IgD-negative memory B cell (primary cell): ENCODE measurements at regions not wholly inside any gene's neighbourhood (a gene's known extent, or its start where the extent isn't known, plus 50 kb on each side); places are given as distances from the start of the nearest gene placed in this dataset.
"Not testable (repeated sequence)": the region's sequence is repeated elsewhere in the genome, so short reads cannot be mapped to it uniquely, and the experiment has no call there.

Experiments
- H3K27ac Mint-ChIP-seq, 3 donors: one replicate each; pipeline ENCODE4 v1.8.0; 2020 to 2022; ENCODE audit warnings: mild to moderate bottlenecking in 3 of 3, mixed read lengths in 3 of 3, moderate library complexity in 1 of 3
- H3K27me3 Mint-ChIP-seq: one replicate; pipeline ENCODE4 v1.8.0; 2021; ENCODE audit warnings: mixed read lengths
- H3K36me3 Mint-ChIP-seq: one replicate; pipeline ENCODE4 v1.8.0; 2020; ENCODE audit warnings: mild to moderate bottlenecking, mixed read lengths
- H3K4me1 Mint-ChIP-seq, 3 donors: one replicate each; pipeline ENCODE4 v1.8.0; 2020 to 2022; ENCODE audit warnings: mixed read lengths in 3 of 3, mild to moderate bottlenecking in 1 of 3
- H3K4me3 Mint-ChIP-seq, 4 donors: one replicate each; pipeline ENCODE4 v1.8.0; 2020 to 2022; ENCODE audit warnings: mild to moderate bottlenecking in 4 of 4, mixed read lengths in 4 of 4, moderate library complexity in 3 of 4
- H3K9me3 Mint-ChIP-seq, 3 donors: one replicate each; pipeline ENCODE4 v1.8.0; 2020 to 2021; ENCODE audit warnings: mixed read lengths in 3 of 3, mild to moderate bottlenecking in 1 of 3

DNA sequence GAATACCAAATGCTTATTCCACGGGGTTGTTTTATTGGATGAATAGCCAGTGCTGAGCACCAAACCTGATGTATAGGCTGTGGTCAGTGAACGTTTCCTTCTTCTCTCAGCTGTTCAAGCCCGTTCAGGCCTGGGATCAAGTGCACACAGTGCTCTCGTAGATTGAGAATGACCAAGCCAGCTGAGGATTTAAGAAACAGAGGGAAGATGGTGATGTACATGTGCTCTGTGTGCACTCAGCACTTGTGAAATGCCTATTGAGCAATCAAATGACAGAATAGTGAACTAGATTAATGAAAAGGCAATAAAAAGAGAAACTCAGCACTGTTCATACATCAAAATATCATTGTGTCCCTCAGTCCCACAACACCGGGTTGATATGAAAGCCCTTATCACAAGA, 302.5 kb downstream of the BMPER start:
- Mint-ChIP-seq H3K4me1 (no peaks in the 10 kb centered on the region), H3K9me3 (peaks cover 0 to 2% (median 0%) of the 10 kb centered on the region in 3 donors), H3K4me3 (no peak overlapping the region), H3K27me3 (no peaks in the 10 kb centered on the region), H3K27ac (no peak overlapping the region), H3K36me3 (no peaks in the 10 kb centered on the region)

DNA sequence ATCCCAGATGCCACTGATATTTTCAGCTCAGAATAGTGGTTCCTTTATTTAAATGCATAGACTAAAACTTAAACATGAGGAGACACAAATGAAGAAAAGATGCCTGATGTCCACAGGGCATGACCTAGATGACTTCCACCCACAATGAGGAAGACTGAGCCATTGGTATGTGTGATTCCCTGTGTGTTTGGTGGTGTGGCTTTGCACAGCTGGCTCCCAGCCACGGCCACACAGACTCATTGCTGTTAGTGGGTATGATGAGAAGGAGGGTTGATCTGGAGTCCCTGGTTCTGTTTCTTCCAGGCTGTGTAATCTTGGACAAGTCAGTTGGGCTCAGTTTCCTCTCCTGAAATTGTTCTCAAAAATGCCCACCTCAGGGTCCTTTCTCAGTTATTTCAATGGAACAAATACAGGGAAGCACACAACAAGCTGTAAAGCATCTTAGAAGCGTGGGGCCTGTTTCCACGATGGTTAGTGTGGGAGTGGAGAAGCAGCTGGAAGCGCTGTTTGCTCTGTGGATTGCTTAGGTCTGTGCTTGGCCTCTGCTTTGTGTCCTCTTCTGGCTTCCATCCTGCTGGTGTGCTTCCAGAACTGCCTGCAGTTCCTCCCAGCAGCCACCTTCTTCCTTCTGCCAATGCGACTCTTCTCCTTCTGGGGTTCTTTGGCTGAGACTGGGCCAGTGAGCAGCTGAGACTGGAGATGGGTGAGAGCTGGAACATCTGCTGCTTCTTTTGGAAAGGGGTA, 303.7 kb downstream of the BMPER start:
- no peaks in the 10 kb centered on the region for H3K36me3 Mint-ChIP-seq
- no peaks in the 10 kb centered on the region for H3K4me1 Mint-ChIP-seq
- H3K9me3 Mint-ChIP-seq, result peaks cover 0 to 5% (median 0%) of the 10 kb centered on the region in 3 donors
- H3K4me3 Mint-ChIP-seq, result no peak overlapping the region
- peak overlapping the region in 1 of 3 donors; percentile 51 for H3K27ac Mint-ChIP-seq
- H3K27me3 Mint-ChIP-seq, result no peaks in the 10 kb centered on the region

DNA sequence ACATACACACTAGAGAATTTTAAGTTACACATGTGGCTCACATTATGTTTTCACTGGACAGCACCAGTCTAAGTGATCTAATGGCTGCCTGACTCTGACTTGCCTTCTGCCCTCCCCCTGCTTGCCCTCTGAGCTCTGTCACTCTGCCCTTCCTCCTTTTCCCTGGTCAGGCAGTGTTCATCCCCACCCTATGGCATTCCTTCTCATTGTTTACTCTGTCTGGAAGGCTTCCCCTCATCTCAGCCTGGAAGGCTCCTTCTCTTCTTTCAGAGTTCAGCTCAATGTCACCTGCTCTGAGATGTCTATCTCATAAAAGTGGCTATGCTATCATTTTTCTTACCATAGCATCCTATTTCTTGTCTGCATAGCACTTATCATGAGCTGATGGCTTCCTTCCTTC, 305.7 kb downstream of the BMPER start:
- Mint-ChIP-seq H3K4me1 (no peaks in the 10 kb centered on the region), H3K27me3 (no peaks in the 10 kb centered on the region), H3K9me3 (peaks cover 0 to 5% (median 2%) of the 10 kb centered on the region in 3 donors), H3K36me3 (no peaks in the 10 kb centered on the region), H3K27ac (no peak overlapping the region), H3K4me3 (no peak overlapping the region)

DNA sequence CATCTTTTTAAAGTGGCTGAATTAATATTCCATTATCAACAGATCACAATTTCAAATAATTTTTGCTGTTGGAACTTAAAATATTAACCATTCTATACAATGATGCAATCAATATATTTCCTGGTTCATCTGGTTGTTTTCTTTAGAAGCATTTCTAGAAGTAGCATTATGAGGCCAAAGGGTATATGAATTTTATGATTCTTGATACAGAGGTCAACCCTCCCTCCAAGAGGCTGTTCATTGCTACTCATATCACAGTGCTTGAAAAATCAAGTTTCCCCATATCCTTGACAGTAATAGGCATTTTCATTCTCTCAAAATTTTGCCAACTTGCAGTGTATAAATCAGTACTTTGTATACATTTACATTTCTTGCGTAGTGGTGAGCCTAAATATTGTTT, 312.6 kb downstream of the BMPER start:
- Mint-ChIP-seq H3K4me1 (no peaks in the 10 kb centered on the region), H3K27me3 (no peaks in the 10 kb centered on the region), H3K4me3 (no peak overlapping the region), H3K27ac (no peak overlapping the region), H3K36me3 (no peaks in the 10 kb centered on the region), H3K9me3 (peaks cover 0 to 4% (median 3%) of the 10 kb centered on the region in 3 donors)

DNA sequence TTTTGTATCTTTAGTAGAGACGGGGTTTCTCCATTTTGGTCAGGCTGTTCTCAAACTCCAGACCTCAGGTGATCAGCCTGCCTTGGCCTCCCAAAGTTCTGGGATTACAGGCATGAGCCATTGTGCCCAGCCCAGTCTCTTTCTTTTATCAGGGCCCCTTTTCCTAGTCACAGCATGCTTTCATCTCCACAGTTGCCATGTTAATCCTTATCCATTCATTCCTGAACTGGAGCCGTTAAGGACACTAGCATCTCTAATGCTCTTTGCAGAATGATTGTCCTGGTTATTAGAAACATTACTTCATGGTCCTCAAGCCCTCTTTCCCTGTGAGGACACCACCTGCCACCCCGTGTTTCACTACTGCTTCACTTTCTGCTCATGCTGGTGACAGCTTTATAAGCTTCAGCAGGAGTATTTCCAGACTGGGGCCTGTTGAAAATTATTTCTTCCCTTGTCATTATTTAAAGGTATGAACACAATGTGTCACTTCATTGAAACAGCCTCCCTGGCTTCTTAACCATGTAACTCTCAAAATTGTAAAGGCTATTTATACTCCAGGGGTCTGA, 313.9 kb downstream of the BMPER start:
- Mint-ChIP-seq H3K4me3 (no peak overlapping the region), H3K9me3 (peaks cover 0 to 4% (median 0%) of the 10 kb centered on the region in 3 donors), H3K4me1 (no peaks in the 10 kb centered on the region), H3K27ac (no peak overlapping the region), H3K36me3 (no peaks in the 10 kb centered on the region), H3K27me3 (no peaks in the 10 kb centered on the region)

DNA sequence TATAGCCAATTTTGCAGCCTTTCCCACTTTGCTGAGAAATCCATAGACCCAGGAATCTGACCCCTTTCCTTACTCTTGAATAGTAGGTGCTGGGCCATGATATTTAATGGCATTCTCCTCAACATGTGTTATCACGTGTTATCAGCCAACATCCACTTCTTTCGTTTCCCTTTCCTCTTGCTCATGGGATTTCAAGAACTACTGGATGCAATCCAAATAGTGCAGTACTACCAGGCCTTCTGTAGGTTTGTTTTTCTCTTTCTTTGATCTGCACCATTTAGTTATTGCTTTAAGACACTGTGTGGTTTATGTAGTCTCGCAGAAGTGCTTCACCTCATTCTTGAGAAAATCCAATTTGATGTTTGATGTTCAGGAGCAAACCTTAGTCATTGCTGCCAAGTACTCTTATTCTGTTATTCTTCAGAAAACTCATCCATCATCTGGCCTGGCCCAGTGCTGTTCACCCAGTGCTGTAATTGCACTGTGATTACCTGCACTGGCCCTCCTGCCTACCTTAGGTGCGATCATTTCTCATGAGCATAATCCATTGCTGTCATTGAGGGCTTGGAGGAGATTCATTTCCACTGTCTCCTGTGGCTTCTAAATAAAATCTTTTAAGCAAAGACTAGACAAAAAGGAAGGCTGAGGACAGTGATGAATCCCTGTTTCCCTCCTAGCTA, 315.3 kb downstream of the BMPER start:
- Mint-ChIP-seq H3K9me3 (peaks cover 0 to 2% (median 0%) of the 10 kb centered on the region in 3 donors), H3K4me1 (no peaks in the 10 kb centered on the region), H3K4me3 (no peak overlapping the region), H3K36me3 (no peaks in the 10 kb centered on the region), H3K27ac (no peak overlapping the region), H3K27me3 (no peaks in the 10 kb centered on the region)

DNA sequence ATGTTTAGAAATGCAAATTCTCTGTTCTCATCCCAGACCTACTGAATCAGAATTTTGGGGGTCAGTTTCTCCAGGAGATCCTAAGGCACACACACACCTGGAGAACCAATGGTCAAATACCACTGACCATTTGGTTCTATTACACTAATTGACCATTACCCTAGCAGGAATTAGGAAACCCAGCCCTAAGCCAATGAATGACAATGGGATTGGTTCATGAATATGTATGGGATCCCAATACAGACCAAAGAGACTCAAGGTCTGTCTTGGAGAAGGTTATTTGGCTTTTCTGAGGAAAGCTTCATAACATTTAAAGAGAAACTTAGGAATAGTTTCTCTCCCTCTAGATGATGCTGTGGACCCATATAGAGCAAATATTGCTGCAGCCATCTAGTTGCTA, 317.0 kb downstream of the BMPER start:
- Mint-ChIP-seq H3K27ac (no peak overlapping the region), H3K36me3 (no peaks in the 10 kb centered on the region), H3K4me1 (no peaks in the 10 kb centered on the region), H3K9me3 (peaks cover 0 to 5% (median 0%) of the 10 kb centered on the region in 3 donors), H3K4me3 (no peak overlapping the region), H3K27me3 (no peaks in the 10 kb centered on the region)

GRCh38 chr7:34222722-34223121, 317.4 kb downstream of the BMPER start:
- Mint-ChIP-seq H3K27ac (no peak overlapping the region), H3K27me3 (no peaks in the 10 kb centered on the region), H3K9me3 (peaks cover 0 to 5% (median 0%) of the 10 kb centered on the region in 3 donors), H3K36me3 (no peaks in the 10 kb centered on the region), H3K4me3 (no peak overlapping the region), H3K4me1 (no peaks in the 10 kb centered on the region)

DNA sequence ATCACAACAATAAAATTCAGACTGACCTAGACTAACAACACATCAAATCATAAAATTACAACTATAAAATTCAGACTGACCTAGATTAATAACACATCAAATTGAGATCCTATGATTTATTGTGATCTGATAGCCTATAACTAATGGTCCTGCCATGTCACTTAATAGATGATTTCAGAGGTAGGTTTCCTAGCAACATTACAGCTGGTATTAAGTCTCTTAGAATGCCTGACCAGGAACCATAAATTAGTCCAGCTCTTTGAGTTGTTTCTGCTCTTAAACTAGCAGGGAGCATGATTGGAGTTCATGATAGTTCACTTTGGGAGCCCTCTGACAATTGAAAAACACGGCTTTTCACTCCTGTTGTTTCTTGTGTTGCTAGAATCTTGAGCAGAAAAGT, 318.9 kb downstream of the BMPER start:
- Mint-ChIP-seq H3K27me3 (no peaks in the 10 kb centered on the region), H3K4me1 (no peaks in the 10 kb centered on the region), H3K36me3 (no peaks in the 10 kb centered on the region), H3K4me3 (no peak overlapping the region), H3K27ac (no peak overlapping the region), H3K9me3 (peaks cover 0 to 5% (median 0%) of the 10 kb centered on the region in 3 donors)

DNA sequence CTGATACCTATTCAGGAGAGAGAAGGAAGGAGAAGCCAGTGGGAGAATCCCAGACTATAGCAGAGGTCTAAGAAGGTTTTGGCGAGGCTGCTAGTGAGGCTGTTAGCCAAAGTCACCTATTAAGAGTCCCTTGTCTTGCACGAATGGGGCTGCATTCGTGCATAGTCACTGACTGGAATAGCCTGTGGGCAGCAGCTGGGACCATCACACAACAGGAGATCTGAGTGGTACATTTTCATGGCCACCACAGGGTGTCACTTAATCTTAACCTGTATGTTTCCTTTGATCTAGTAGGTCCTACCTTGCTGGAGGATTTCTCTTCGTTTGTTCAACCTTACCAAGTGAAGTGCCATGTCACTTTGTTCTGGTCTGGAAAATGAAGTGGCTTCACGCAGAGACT, 319.9 kb downstream of the BMPER start:
- Mint-ChIP-seq H3K4me1 (no peaks in the 10 kb centered on the region), H3K9me3 (peaks cover 0 to 4% (median 0%) of the 10 kb centered on the region in 3 donors), H3K27ac (peak overlapping the region in 1 of 3 donors; percentile 74), H3K4me3 (no peak overlapping the region), H3K36me3 (no peaks in the 10 kb centered on the region), H3K27me3 (no peaks in the 10 kb centered on the region)

DNA sequence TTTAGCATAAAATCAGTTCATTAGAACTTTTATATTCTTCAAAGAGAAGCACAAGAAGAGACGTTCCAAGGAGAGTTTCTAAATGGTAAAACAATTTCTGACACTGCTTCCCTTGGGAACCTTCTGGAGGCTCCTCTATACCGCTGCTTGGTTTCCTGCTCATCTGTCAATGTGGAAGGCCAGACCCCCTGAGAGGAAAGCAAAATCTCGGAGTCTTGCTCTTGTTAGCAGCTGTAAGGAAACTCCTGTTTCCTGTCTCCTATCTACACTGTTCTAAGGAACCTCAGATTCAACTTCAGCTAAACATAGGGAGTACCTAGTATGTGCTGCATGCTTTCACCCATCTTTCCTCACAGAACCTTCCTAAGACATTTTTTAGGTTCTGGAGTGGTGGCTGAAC, 322.2 kb downstream of the BMPER start:
- Mint-ChIP-seq H3K4me1 (no peaks in the 10 kb centered on the region), H3K27ac (no peak overlapping the region), H3K36me3 (no peaks in the 10 kb centered on the region), H3K4me3 (no peak overlapping the region), H3K9me3 (peaks cover 2 to 4% (median 4%) of the 10 kb centered on the region in 3 donors), H3K27me3 (no peaks in the 10 kb centered on the region)

GRCh38 chr7:34235101-34235500, 329.8 kb downstream of the BMPER start:
- H3K4me1 Mint-ChIP-seq, H3K9me3 Mint-ChIP-seq, H3K36me3 Mint-ChIP-seq, H3K27ac Mint-ChIP-seq, H3K27me3 Mint-ChIP-seq, H3K4me3 Mint-ChIP-seq: not testable (repeated sequence)

GRCh38 chr7:34236057-34236456, 330.7 kb downstream of the BMPER start:
- H3K27me3 Mint-ChIP-seq, result no peaks in the 10 kb centered on the region
- H3K9me3 Mint-ChIP-seq, result peaks cover 2 to 6% (median 4%) of the 10 kb centered on the region in 3 donors
- no peak overlapping the region for H3K4me3 Mint-ChIP-seq
- no peaks in the 10 kb centered on the region for H3K4me1 Mint-ChIP-seq
- H3K27ac Mint-ChIP-seq, result no peak overlapping the region
- H3K36me3 Mint-ChIP-seq, result no peaks in the 10 kb centered on the region

- H3K27me3 Mint-ChIP-seq, result no peaks in the 10 kb centered on the region
- H3K9me3 Mint-ChIP-seq, result peaks cover 0 to 4% (median 2%) of the 10 kb centered on the region in 3 donors
- H3K27ac Mint-ChIP-seq, result no peak overlapping the region
- no peaks in the 10 kb centered on the region for H3K4me1 Mint-ChIP-seq
- no peak overlapping the region for H3K4me3 Mint-ChIP-seq
- H3K36me3 Mint-ChIP-seq, result no peaks in the 10 kb centered on the region
These were observed 331.6 kb downstream of the BMPER start for GRCh38 chr7:34236839-34237492.

GRCh38 chr7:34237493-34237849, 332.1 kb downstream of the BMPER start:
- no peaks in the 10 kb centered on the region for H3K36me3 Mint-ChIP-seq
- H3K4me3 Mint-ChIP-seq, result no peak overlapping the region
- no peaks in the 10 kb centered on the region for H3K4me1 Mint-ChIP-seq
- no peak overlapping the region for H3K27ac Mint-ChIP-seq
- no peaks in the 10 kb centered on the region for H3K27me3 Mint-ChIP-seq
- peaks cover 0 to 4% (median 2%) of the 10 kb centered on the region in 3 donors for H3K9me3 Mint-ChIP-seq
